Endothelial cell of umbilical vein (primary cell): ENCODE measurements at regions not wholly inside any gene's neighbourhood (a gene's known extent, or its start where the extent isn't known, plus 50 kb on each side); places are given as distances from the start of the nearest gene placed in this dataset.

Source experiments
- BruUV-seq: library from RNA; stranded (reverse); fragments of 400-500 nt; replicated peaks from 2 replicates; lab custom pipeline; 2021; lab: Mats Ljungman, UMichigan
- CTCF ChIA-PET: fragments of 300-600, 350-600 bp; sonication (Branson Sonifier 250); formaldehyde crosslinking; loops from one replicate; lab custom pipeline; 2021; ENCODE audit warnings: antibody characterized with exemption, inconsistent platforms; lab: Charles Lee
- POLR2A ChIA-PET: fragments of 300-600, 350-600 bp; sonication (Branson Sonifier 250); formaldehyde crosslinking; loops from one replicate; lab custom pipeline; 2021; ENCODE audit warnings: antibody characterized with exemption, inconsistent platforms; lab: Charles Lee
- DNase-seq: peaks from one replicate; pipeline ENCODE4 v3.0.0-alpha.2; 2011; ENCODE audit warnings: low read depth, low spot score
- FAIRE-seq: peaks from 2 replicates; lab custom pipeline; 2011; peaks lifted over from hg19 to GRCh38; lab: Jason Lieb, UNC
- H2AFZ ChIP-seq: 2 replicates; pipeline ENCODE4 v1.6.0; 2012; ENCODE audit warnings: low read depth, low read length, control low read depth, inconsistent platforms
- H3K27ac ChIP-seq: 2 replicates; pipeline ENCODE4 v1.5.1; 2011; ENCODE audit warnings: low read depth, mild to moderate bottlenecking, control low read depth, low read length, moderate library complexity; ENCODE audit not compliant: insufficient read depth
- H3K27me3 ChIP-seq, 2 experiments: 2 replicates each; pipeline versions ENCODE4 v1.6.0 to v1.6.1; 2011; ENCODE audit warnings: low read length in 2 of 2, mixed read lengths in 1 of 2; ENCODE audit not compliant: control insufficient read depth in 2 of 2, insufficient read depth in 2 of 2
- H3K36me3 ChIP-seq, 2 experiments: 2 replicates in 1 of 2; 3 replicates in 1 of 2; pipeline ENCODE4 v1.5.1; 2011; ENCODE audit warnings: low read length in 2 of 2, mild to moderate bottlenecking in 1 of 2, moderate library complexity in 1 of 2; ENCODE audit not compliant: control insufficient read depth in 2 of 2, insufficient read depth in 2 of 2; ENCODE audit errors: extremely low read depth in 1 of 2
- H3K4me1 ChIP-seq: 3 replicates; pipeline ENCODE4 v1.5.1; 2011; ENCODE audit warnings: mild to moderate bottlenecking, low read length; ENCODE audit not compliant: control insufficient read depth, insufficient read depth; ENCODE audit errors: extremely low read depth
- H3K4me2 ChIP-seq: 2 replicates; pipeline ENCODE4 v1.6.1; 2011; ENCODE audit warnings: low read length, control low read depth, mixed read lengths; ENCODE audit not compliant: insufficient read depth
- H3K4me3 ChIP-seq, 3 experiments: fragments of 200-600 bp in 1 of 3; sonication (generic), shearing (Covaris generic) in 1 of 3; replicated peaks in 1 of 3; 2 replicates each; pipeline ENCODE4 v1.5.1; 2011 to 2016; ENCODE audit warnings: control low read depth in 3 of 3, low read length in 3 of 3, mild to moderate bottlenecking in 2 of 3, inconsistent platforms in 1 of 3, low read depth in 1 of 3, moderate library complexity in 1 of 3; ENCODE audit not compliant: insufficient read depth in 1 of 3
- H3K79me2 ChIP-seq: 2 replicates; pipeline ENCODE4 v1.6.0; 2012; ENCODE audit warnings: low read length, inconsistent platforms; ENCODE audit not compliant: control insufficient read depth, insufficient read depth
- H3K9ac ChIP-seq: replicated peaks from 2 replicates; pipeline ENCODE3; 2011; ENCODE audit warnings: low read length, control low read depth; ENCODE audit not compliant: insufficient read depth; ENCODE audit errors: extremely low read depth
- H3K9me1 ChIP-seq: replicated peaks from 3 replicates; pipeline ENCODE4 v1.6.0; 2011; ENCODE audit warnings: mild to moderate bottlenecking, low read length; ENCODE audit not compliant: control insufficient read depth, insufficient read depth; ENCODE audit errors: extremely low read depth
- H3K9me3 ChIP-seq: replicated peaks from 2 replicates; pipeline ENCODE4 v1.5.1; 2012; ENCODE audit warnings: low read length, inconsistent platforms; ENCODE audit not compliant: control insufficient read depth, insufficient read depth
- H4K20me1 ChIP-seq: replicated peaks from 2 replicates; pipeline ENCODE3; 2011; ENCODE audit warnings: mild to moderate bottlenecking, low read length; ENCODE audit not compliant: control insufficient read depth, insufficient read depth; ENCODE audit errors: extremely low read depth
- CTCF ChIP-seq, 2 donors: IDR thresholded peaks; 1 replicate in 1 of 2; 2 replicates in 1 of 2; pipeline ENCODE4 v1.5.1; 2011; ENCODE audit warnings: low read length in 2 of 2, mild to moderate bottlenecking in 2 of 2, moderate library complexity in 2 of 2, control low read depth in 1 of 2, inconsistent platforms in 1 of 2, low read depth in 1 of 2; ENCODE audit not compliant: insufficient read depth in 1 of 2; ENCODE audit errors: extremely low read depth in 1 of 2
- EZH2 ChIP-seq: IDR thresholded peaks from 2 replicates; pipeline ENCODE4 v1.6.1; 2012; ENCODE audit warnings: borderline replicate concordance, low read depth, mild to moderate bottlenecking, moderate library complexity, low read length, inconsistent platforms; ENCODE audit not compliant: severe bottlenecking
- FOS ChIP-seq: IDR thresholded peaks from 2 replicates; pipeline ENCODE4 v1.6.1; 2011; ENCODE audit warnings: mild to moderate bottlenecking, low read length, moderate library complexity, borderline replicate concordance; ENCODE audit not compliant: insufficient read depth
- GATA2 ChIP-seq: IDR thresholded peaks from 2 replicates; pipeline ENCODE4 v1.7.0; 2011; ENCODE audit warnings: low read depth, mild to moderate bottlenecking, moderate library complexity, mixed read lengths, low read length; ENCODE audit not compliant: insufficient read length, insufficient read depth
- JUN ChIP-seq: IDR thresholded peaks from 2 replicates; pipeline ENCODE4 v1.6.1; 2011; ENCODE audit warnings: borderline replicate concordance, low read depth; ENCODE audit not compliant: insufficient read length, insufficient read depth
- MAX ChIP-seq: IDR thresholded peaks from 2 replicates; pipeline ENCODE4 v1.6.1; 2011; ENCODE audit not compliant: insufficient read depth, insufficient read length
- MYC ChIP-seq: IDR thresholded peaks from one replicate; pipeline ENCODE4 v1.6.1; 2011; ENCODE audit warnings: mild to moderate bottlenecking, low read depth, low read length
- POLR2A ChIP-seq: IDR thresholded peaks from 2 replicates; pipeline ENCODE4 v1.6.1; 2012; ENCODE audit warnings: low read depth, mild to moderate bottlenecking, control low read depth, low read length
- POLR2AphosphoS5 ChIP-seq: IDR thresholded peaks from 2 replicates; pipeline ENCODE4 v1.6.1; 2012; ENCODE audit warnings: low read depth, mild to moderate bottlenecking, control low read depth, low read length, moderate library complexity; ENCODE audit not compliant: insufficient read depth
- dilution Hi-C: fragments of 300-500 bp; cut with MboI; formaldehyde crosslinking; loops from one replicate; pipeline ENCODE4 v1.15.0; 2019; ENCODE audit warnings: low sequenced_read_pairs; ENCODE audit not compliant: extremely low pct_ligation_motif_present
- intact Hi-C: fragments of 100-400 bp; cut with micrococcal nuclease; formaldehyde crosslinking; loops from one replicate; pipeline ENCODE4 v1.10.0; 2022

GRCh38 chr2:143936848-143937722, 582.8 kb downstream of the ZEB2 start:
- H3K4me1 ChIP-seq, result peaks cover 10% of the 10 kb centered on the region
- H3K4me3 ChIP-seq, result peak overlapping the region; percentile 41 to 63 (median 47)
- ChIA-PET POLR2A (no interaction called here), CTCF (interaction anchor here (1.8 kb wide), 1 partner anchor 13 kb away, joined by 7 read pairs; no protein-coding TSS in a partner anchor)
- dilution Hi-C loops, result no loop called here
- H3K9me1 ChIP-seq, result no peaks in the 10 kb centered on the region
- no TSS peak for BruUV-seq
- no peak overlapping the region for H3K27ac ChIP-seq
- DNase-seq, result peak; percentile 48
- H2AFZ ChIP-seq, result peak overlapping the region; percentile 87
- FAIRE-seq, result peak; percentile 65
- intact Hi-C loops, result loop anchor here (10.0 kb wide), 1 partner anchor 578 kb away; no protein-coding TSS in a partner anchor
- peak overlapping the region; percentile 81 for H3K4me2 ChIP-seq
- no peak overlapping the region for H3K9ac ChIP-seq
- no peak for TF ChIP-seq FOS
- TF ChIP-seq EZH2, result peak; percentile 52
- H3K36me3 ChIP-seq, result no peaks in the 10 kb centered on the region
- H3K27me3 ChIP-seq, result no peaks in the 10 kb centered on the region
- H4K20me1 ChIP-seq, result no peaks in the 10 kb centered on the region
- H3K9me3 ChIP-seq, result no peaks in the 10 kb centered on the region
- H3K79me2 ChIP-seq, result no peaks in the 10 kb centered on the region

GRCh38 chr2:143936538-143936847, 583.4 kb downstream of the ZEB2 start:
- Histone ChIP-seq H3K27me3 (no peaks in the 10 kb centered on the region), H3K9ac (no peak overlapping the region), H3K27ac (no peak overlapping the region), H3K4me1 (peaks cover 10% of the 10 kb centered on the region), H2AFZ (peak overlapping the region; percentile 87), H3K4me2 (peak overlapping the region; percentile 81), H4K20me1 (no peaks in the 10 kb centered on the region), H3K36me3 (no peaks in the 10 kb centered on the region), H3K4me3 (peak overlapping the region; percentile 41 to 63 (median 47)), H3K9me3 (no peaks in the 10 kb centered on the region), H3K9me1 (no peaks in the 10 kb centered on the region), H3K79me2 (no peaks in the 10 kb centered on the region)
- no peak for TF ChIP-seq JUN
- no peak for TF ChIP-seq POLR2AphosphoS5
- no peak for TF ChIP-seq POLR2A
- TF ChIP-seq GATA2, result no peak
- TF ChIP-seq MAX, result no peak
- no peak for TF ChIP-seq FOS
- TF ChIP-seq MYC, result no peak
- no peak for TF ChIP-seq CTCF (IDR thresholded peaks at IDR 0.05; ENCODE audit: extremely low read depth in 1 of 2, insufficient read depth in 1 of 2, low read depth in 1 of 2, low read length in 2 of 2)
- TF ChIP-seq EZH2, result no peak
- no TSS peak for BruUV-seq
- ChIA-PET POLR2A (no interaction called here), CTCF (interaction anchor here (1.8 kb wide), 1 partner anchor 14 kb away, joined by 7 read pairs; no protein-coding TSS in a partner anchor)
- FAIRE-seq (no peak), DNase-seq (peak; percentile 15)
- dilution Hi-C loops (no loop called here), intact Hi-C loops (loop anchor here (10.0 kb wide), 1 partner anchor 578 kb away; no protein-coding TSS in a partner anchor)
